NT2/D1 (cell line): ENCODE measurements at regions not wholly inside any gene's neighbourhood (a gene's known extent, or its start where the extent isn't known, plus 50 kb on each side); places are given as distances from the start of the nearest gene placed in this dataset.

Source experiments
- DNase-seq: peaks from one replicate; pipeline ENCODE4 v3.0.0-alpha.2; 2011; ENCODE audit warnings: low read depth, low spot score
- H3K27me3 ChIP-seq: 2 replicates; pipeline ENCODE4 v1.6.0; 2011; ENCODE audit warnings: mild to moderate bottlenecking; ENCODE audit not compliant: insufficient read length, insufficient read depth
- H3K36me3 ChIP-seq: 2 replicates; pipeline ENCODE4 v1.6.1; 2011; ENCODE audit warnings: mild to moderate bottlenecking, low read length, mixed read lengths; ENCODE audit not compliant: insufficient read depth, insufficient read length
- H3K4me1 ChIP-seq: 2 replicates; pipeline ENCODE4 v1.5.1; 2011; ENCODE audit not compliant: insufficient read depth, insufficient read length
- H3K4me3 ChIP-seq: 2 replicates; pipeline ENCODE4 v1.5.1; 2011; ENCODE audit warnings: low read depth; ENCODE audit not compliant: insufficient read length
- H3K9ac ChIP-seq: 2 replicates; pipeline ENCODE4 v1.6.0; 2011; ENCODE audit warnings: low read depth; ENCODE audit not compliant: insufficient read length
- H3K9me3 ChIP-seq: 2 replicates; pipeline ENCODE4 v1.5.1; 2011; ENCODE audit warnings: mild to moderate bottlenecking, low read length; ENCODE audit not compliant: insufficient read depth
- SUZ12 ChIP-seq: IDR thresholded peaks from 2 replicates; pipeline ENCODE4 v1.6.1; 2011; ENCODE audit not compliant: insufficient read length, insufficient read depth; ENCODE audit errors: extremely low read depth
- YY1 ChIP-seq: IDR thresholded peaks from 2 replicates; pipeline ENCODE4 v1.6.1; 2011; ENCODE audit not compliant: insufficient read length, insufficient read depth
- ZNF274 ChIP-seq: IDR thresholded peaks from 2 replicates; pipeline ENCODE4 v1.6.1; 2011; ENCODE audit warnings: mild to moderate bottlenecking, low read depth, low read length

GRCh38 chrX:23525531-23525930, 141.8 kb upstream of the PRDX4 start:
- Histone ChIP-seq H3K36me3 (no peaks in the 10 kb centered on the region), H3K9me3 (peaks cover 15% of the 10 kb centered on the region; the same call in 1 of the 2 replicates), H3K9ac (no peak overlapping the region), H3K27me3 (no peaks in the 10 kb centered on the region), H3K4me3 (no peak overlapping the region), H3K4me1 (no peaks in the 10 kb centered on the region)
- no peak for TF ChIP-seq ZNF274
- TF ChIP-seq SUZ12, result no peak
- no peak for TF ChIP-seq YY1
- no peak for DNase-seq

GRCh38 chrX:23540532-23540931, 126.8 kb upstream of the PRDX4 start:
- Histone ChIP-seq H3K4me1 (no peaks in the 10 kb centered on the region), H3K4me3 (no peak overlapping the region), H3K36me3 (no peaks in the 10 kb centered on the region), H3K27me3 (no peaks in the 10 kb centered on the region), H3K9me3 (peaks cover 6% of the 10 kb centered on the region), H3K9ac (no peak overlapping the region)
- TF ChIP-seq YY1, result no peak
- no peak for TF ChIP-seq ZNF274
- no peak for TF ChIP-seq SUZ12
- DNase-seq, result no peak

- no peak overlapping the region for H3K4me3 ChIP-seq
- no peaks in the 10 kb centered on the region for H3K27me3 ChIP-seq
- no peaks in the 10 kb centered on the region for H3K9me3 ChIP-seq
- TF ChIP-seq ZNF274 (no peak), SUZ12 (no peak), YY1 (no peak)
- H3K4me1 ChIP-seq, result no peaks in the 10 kb centered on the region
- H3K9ac ChIP-seq, result no peak overlapping the region
- no peak for DNase-seq
- no peaks in the 10 kb centered on the region for H3K36me3 ChIP-seq
Measured at GRCh38 chrX:23548164-23548563, 119.1 kb upstream of the PRDX4 start.

- H3K9me3 ChIP-seq, result no peaks in the 10 kb centered on the region
- no peaks in the 10 kb centered on the region for H3K36me3 ChIP-seq
- no peak overlapping the region for H3K9ac ChIP-seq
- no peak for TF ChIP-seq SUZ12
- TF ChIP-seq ZNF274, result no peak
- no peak for TF ChIP-seq YY1
- no peaks in the 10 kb centered on the region for H3K27me3 ChIP-seq
- no peak for DNase-seq
- no peak overlapping the region for H3K4me3 ChIP-seq
- H3K4me1 ChIP-seq, result no peaks in the 10 kb centered on the region
Measured at GRCh38 chrX:23552303-23552702, 115.0 kb upstream of the PRDX4 start.

- Histone ChIP-seq H3K4me1 (no peaks in the 10 kb centered on the region), H3K4me3 (no peak overlapping the region), H3K9me3 (peaks cover 5% of the 10 kb centered on the region; the same call in 1 of the 2 replicates), H3K27me3 (no peaks in the 10 kb centered on the region), H3K36me3 (no peaks in the 10 kb centered on the region), H3K9ac (no peak overlapping the region)
- DNase-seq, result peak; percentile 11
- TF ChIP-seq ZNF274, result no peak
- no peak for TF ChIP-seq SUZ12
- no peak for TF ChIP-seq YY1
Measured at GRCh38 chrX:23554304-23554703, 113.0 kb upstream of the PRDX4 start.

- Histone ChIP-seq H3K9me3 (peaks cover 8% of the 10 kb centered on the region; the same call in 1 of the 2 replicates), H3K36me3 (no peaks in the 10 kb centered on the region), H3K27me3 (no peaks in the 10 kb centered on the region), H3K9ac (no peak overlapping the region), H3K4me1 (no peaks in the 10 kb centered on the region), H3K4me3 (no peak overlapping the region)
- no peak for DNase-seq
- TF ChIP-seq YY1, result no peak
- no peak for TF ChIP-seq ZNF274
- no peak for TF ChIP-seq SUZ12
Measured at GRCh38 chrX:23557070-23557469, 110.2 kb upstream of the PRDX4 start.

- Histone ChIP-seq H3K4me3 (no peak overlapping the region), H3K9me3 (peaks cover 8% of the 10 kb centered on the region; the same call in 1 of the 2 replicates), H3K4me1 (no peaks in the 10 kb centered on the region), H3K36me3 (no peaks in the 10 kb centered on the region), H3K27me3 (no peaks in the 10 kb centered on the region), H3K9ac (no peak overlapping the region)
- no peak for DNase-seq
- TF ChIP-seq YY1 (no peak), ZNF274 (no peak), SUZ12 (no peak)
Measured at GRCh38 chrX:23559975-23560374, 107.3 kb upstream of the PRDX4 start.

GRCh38 chrX:23570674-23571343, 96.5 kb upstream of the PRDX4 start:
- Histone ChIP-seq H3K9me3 (peaks cover 29% of the 10 kb centered on the region), H3K9ac (no peak overlapping the region), H3K4me1 (no peaks in the 10 kb centered on the region), H3K4me3 (no peak overlapping the region), H3K36me3 (no peaks in the 10 kb centered on the region), H3K27me3 (no peaks in the 10 kb centered on the region)
- TF ChIP-seq YY1 (no peak), ZNF274 (no peak), SUZ12 (no peak)
- DNase-seq, result no peak
